Sigmoid colon (tissue), 3 donors: ENCODE measurements at regions not wholly inside any gene's neighbourhood (a gene's known extent, or its start where the extent isn't known, plus 50 kb on each side); places are given as distances from the start of the nearest gene placed in this dataset.

ENCODE experiments used
- CTCF ChIP-seq, 4 experiments: fragments of 450-650 bp in 3 of 4; fragments of 200-600 bp in 1 of 4; IDR thresholded peaks; one replicate each; pipeline ENCODE4 v1.5.1; 2016 to 2019; ENCODE audit warnings: antibody characterized with exemption in 4 of 4, mild to moderate bottlenecking in 3 of 4, moderate library complexity in 2 of 4
- POLR2A ChIP-seq, 2 donors: fragments of 450-650 bp; IDR thresholded peaks; one replicate each; pipeline ENCODE4 v1.6.1; 2016; ENCODE audit warnings: antibody characterized with exemption in 2 of 2, mild to moderate bottlenecking in 2 of 2, moderate library complexity in 2 of 2

GRCh38 chr11:28964811-28965210 lies 856.6 kb downstream of the METTL15 start:
- TF ChIP-seq CTCF (IDR thresholded peaks at IDR 0.05) = no peak
- TF ChIP-seq POLR2A (IDR thresholded peaks at IDR 0.05) = no peak
